Cardiac fibroblast (primary cell): ENCODE measurements at regions not wholly inside any gene's neighbourhood (a gene's known extent, or its start where the extent isn't known, plus 50 kb on each side); places are given as distances from the start of the nearest gene placed in this dataset.

Experiments used
- DNase-seq, 2 donors: peaks; one replicate each; pipeline versions ENCODE4 v3.0.0 to v3.0.0-alpha.2; 2010; ENCODE audit warnings: low read depth in 2 of 2
- H3K4me3 ChIP-seq, 2 donors: replicated peaks in 1 of 2; 1 replicate in 1 of 2; 2 replicates in 1 of 2; pipeline ENCODE4 v1.5.1; 2011; ENCODE audit warnings: low read depth in 2 of 2, low read length in 2 of 2, mild to moderate bottlenecking in 2 of 2, moderate library complexity in 1 of 2
- CTCF ChIP-seq: IDR thresholded peaks from one replicate; pipeline ENCODE4 v1.5.1; 2011; ENCODE audit warnings: low read depth, mild to moderate bottlenecking, low read length, inconsistent platforms

DNA sequence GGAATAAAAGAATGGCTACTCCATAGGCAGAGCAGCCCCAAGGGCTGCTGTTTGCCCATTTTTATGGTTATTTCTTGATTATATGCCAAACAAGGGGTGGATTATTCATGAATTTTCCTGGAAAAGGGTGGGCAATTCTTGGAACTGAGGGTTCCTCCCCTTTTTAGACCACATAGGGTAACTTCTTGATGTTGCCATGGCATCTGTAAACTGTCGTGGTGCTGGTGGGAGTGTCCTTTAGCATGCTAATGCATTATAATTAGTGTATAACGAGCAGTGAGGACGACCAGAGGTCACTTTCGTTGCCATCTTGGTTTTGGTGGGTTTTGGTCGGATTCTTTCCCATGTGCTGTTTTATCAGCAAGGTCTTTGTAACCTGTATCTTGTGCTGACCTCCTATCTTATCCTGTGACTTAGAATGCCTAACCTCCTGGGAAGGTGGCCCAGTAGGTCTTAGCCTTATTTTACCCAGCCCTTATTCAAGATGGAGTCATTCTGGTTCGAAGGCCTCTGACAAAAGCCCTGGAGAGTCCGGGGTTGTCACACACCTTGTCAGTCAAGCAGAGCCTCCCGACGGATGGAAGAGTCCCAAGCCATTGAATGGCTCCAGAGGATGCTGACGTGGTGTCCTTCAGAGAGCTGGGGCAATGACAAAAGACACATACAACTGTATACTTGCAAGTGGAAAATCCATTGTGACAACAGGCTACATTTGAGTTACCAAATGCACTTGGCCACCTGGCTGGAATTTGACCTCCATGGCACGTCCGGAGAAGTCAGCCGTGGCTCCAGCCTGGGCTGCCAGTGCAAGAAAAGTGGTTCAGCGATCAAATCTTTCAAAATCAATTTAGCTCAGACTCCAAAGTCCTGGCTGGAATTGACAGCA is 67.1 kb upstream of the CLINT1 start:
- DNase-seq: no peak
- no peak for TF ChIP-seq CTCF
- no peak overlapping the region for H3K4me3 ChIP-seq

GRCh38 chr5:157924931-157925729 is 66.2 kb upstream of the CLINT1 start:
- H3K4me3 ChIP-seq: no peak overlapping the region
- peak in 1 of 2 donors; percentile 21 for DNase-seq
- no peak for TF ChIP-seq CTCF

DNA sequence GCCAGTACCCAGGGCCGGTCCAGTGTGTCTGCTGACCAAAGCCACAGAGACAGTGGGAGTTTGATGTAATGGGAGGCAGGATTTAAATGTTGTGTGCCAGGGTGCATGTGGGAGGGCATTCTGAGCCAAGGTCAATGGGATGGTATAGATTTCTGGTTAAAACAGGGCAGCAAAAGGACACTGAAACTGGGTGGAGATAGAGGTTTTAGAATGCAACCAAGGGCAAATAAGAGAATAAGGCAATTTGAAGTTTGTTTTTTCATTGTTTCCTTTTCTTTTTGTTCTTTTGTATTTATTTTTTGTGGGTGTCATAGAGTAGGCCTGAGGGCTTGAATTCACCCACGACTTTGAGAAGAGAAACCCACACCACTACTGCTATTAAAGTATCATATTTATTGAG is 65.5 kb upstream of the CLINT1 start:
- no peak for DNase-seq
- no peak for TF ChIP-seq CTCF
- no peak overlapping the region for H3K4me3 ChIP-seq

DNA sequence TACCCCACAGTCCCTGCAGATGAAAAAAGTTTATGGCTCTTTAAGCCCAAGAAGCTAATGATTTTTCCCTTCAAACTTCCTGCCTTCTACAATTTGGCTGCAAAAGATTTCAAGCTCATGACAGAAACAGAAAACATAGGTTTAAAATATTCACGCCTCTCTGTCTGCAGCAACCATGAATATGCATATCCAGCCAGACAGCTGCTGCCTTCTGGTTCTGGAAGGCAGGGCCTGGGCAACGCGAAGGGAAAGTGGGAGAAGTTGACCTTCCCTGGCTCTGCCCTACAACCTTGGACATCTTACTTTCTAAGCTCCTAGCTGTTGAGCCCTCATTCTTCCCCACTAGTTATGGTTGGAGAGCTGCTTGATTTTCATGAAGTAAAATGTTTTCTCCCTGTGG is 64.8 kb upstream of the CLINT1 start:
- H3K4me3 ChIP-seq: no peak overlapping the region
- TF ChIP-seq CTCF: no peak
- DNase-seq: no peak

DNA sequence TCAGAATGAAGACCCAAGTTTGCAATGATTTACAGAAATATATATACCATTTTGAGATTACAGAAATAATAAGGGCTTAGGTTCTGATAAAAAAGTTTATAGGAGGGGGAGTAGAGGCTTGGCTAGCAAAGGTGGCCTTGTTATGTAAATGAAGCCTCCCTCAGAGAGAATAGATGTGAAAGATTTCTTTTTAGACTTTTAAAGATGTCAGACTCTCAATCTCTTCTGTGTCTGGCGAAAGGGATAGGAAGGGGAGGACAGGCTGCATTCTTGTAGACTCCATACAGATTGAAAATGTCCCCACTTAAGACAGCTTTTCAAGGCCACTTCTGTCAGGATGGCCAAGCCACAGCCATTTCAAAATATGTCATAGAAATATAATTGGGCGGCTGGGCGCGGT is 63.1 kb upstream of the CLINT1 start:
- no peak for TF ChIP-seq CTCF
- H3K4me3 ChIP-seq: no peak overlapping the region
- DNase-seq: no peak

GRCh38 chr5:157920828-157921170 is 61.9 kb upstream of the CLINT1 start:
- H3K4me3 ChIP-seq: no peak overlapping the region
- DNase-seq: no peak
- TF ChIP-seq CTCF: no peak
